Small intestine (tissue), 7 donors: ENCODE measurements at regions not wholly inside any gene's neighbourhood (a gene's known extent, or its start where the extent isn't known, plus 50 kb on each side); places are given as distances from the start of the nearest gene placed in this dataset.

ENCODE experiments used
- DNase-seq, 2 donors: peaks; one replicate each; pipeline versions ENCODE4 v3.0.0 to v3.0.0-alpha.2; 2013
- FAIRE-seq: peaks from 2 replicates; lab custom pipeline; 2012; peaks lifted over from hg19 to GRCh38; lab: Jason Lieb, UNC
- H3K27ac ChIP-seq, 3 donors: one replicate each; pipeline ENCODE4 v1.5.1; 2013; ENCODE audit warnings: low read length in 2 of 3, mild to moderate bottlenecking in 2 of 3, control low read depth in 1 of 3, inconsistent platforms in 1 of 3, low read depth in 1 of 3, moderate library complexity in 1 of 3
- H3K27me3 ChIP-seq, 3 donors: one replicate each; pipeline ENCODE4 v1.6.1; 2013; ENCODE audit warnings: low read length in 3 of 3, inconsistent platforms in 1 of 3; ENCODE audit not compliant: control insufficient read depth in 3 of 3, insufficient read depth in 3 of 3
- H3K36me3 ChIP-seq, 3 donors: one replicate each; pipeline ENCODE4 v1.6.1; 2013; ENCODE audit warnings: low read length in 3 of 3, inconsistent platforms in 1 of 3, low read depth in 1 of 3, mild to moderate bottlenecking in 1 of 3, moderate library complexity in 1 of 3; ENCODE audit not compliant: control insufficient read depth in 3 of 3, insufficient read depth in 2 of 3
- H3K4me1 ChIP-seq, 3 donors: one replicate each; pipeline ENCODE4 v1.6.1; 2013; ENCODE audit warnings: low read length in 2 of 3, inconsistent platforms in 1 of 3, low read depth in 1 of 3, mild to moderate bottlenecking in 1 of 3, moderate library complexity in 1 of 3; ENCODE audit not compliant: control insufficient read depth in 3 of 3, insufficient read depth in 2 of 3
- H3K4me3 ChIP-seq, 3 donors: one replicate each; pipeline ENCODE4 v1.5.1; 2013; ENCODE audit warnings: low read length in 3 of 3, control low read depth in 1 of 3, inconsistent platforms in 1 of 3, low read depth in 1 of 3, mild to moderate bottlenecking in 1 of 3, moderate library complexity in 1 of 3
- H3K9me3 ChIP-seq, 2 donors: one replicate each; pipeline ENCODE4 v1.6.1; 2013; ENCODE audit warnings: low read depth in 1 of 2, low read length in 1 of 2; ENCODE audit not compliant: control insufficient read depth in 2 of 2, insufficient read depth in 1 of 2
- WGBS, 3 donors: extraction: QIAGEN DNeasy Blood & Tissue Kit; methylation state at CpG; one replicate each; pipeline ENCODE4 v1.1.7; 2013; 5-methylcytosine and 5-hydroxymethylcytosine counted together
- donor health status: healthy with polysubstance abuse.
- donor health status: control.
- donor health status: control.
- donor health status: Bipolar disorder and iron deficiency.
- donor health status: healthy.

DNA sequence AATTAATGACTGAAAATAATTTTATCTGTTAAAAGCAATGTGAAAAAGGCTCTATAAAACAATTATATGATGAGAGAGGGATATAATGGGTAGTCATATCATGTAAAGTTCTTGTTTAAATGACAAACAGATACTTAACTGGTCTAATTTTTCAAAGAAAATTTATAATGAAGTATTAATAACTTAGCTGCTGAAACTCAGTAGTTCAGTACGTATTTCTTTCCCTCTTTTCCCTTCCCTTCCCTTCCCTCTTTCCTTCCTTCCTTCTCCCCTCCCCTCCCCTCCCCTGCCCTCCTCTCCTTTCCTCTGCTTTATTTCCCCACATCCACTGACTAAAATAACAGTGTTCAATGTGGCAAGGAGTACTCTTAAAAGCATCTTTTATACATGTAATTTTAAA lies 123.1 kb upstream of the PTGFR start:
- 35 to 81% (median 64%) methylated on average over 1 of the region's 1 CpG for WGBS, 3 donors

DNA sequence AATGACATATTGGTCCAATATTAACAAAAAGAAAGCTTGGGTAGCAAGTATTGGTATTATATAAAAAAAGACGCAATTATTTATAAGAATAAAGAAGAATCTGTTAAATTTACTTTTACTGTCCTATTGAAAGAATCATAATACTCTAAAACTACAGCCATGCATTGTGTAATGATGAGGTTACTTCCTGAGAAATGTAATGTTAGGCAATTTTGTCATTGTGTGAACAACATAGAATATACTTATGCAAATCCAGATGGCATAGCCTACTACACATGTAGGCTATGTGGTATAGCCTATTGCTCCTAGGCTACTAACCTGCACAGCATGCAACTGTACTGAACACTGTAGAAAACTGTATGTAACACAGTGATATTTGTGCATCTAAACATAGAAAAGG lies 121.2 kb upstream of the PTGFR start:
- Histone ChIP-seq H3K4me1 (no peaks in the 10 kb centered on the region), H3K4me3 (no peak overlapping the region), H3K27me3 (no peaks in the 10 kb centered on the region), H3K36me3 (no peaks in the 10 kb centered on the region), H3K27ac (no peak overlapping the region), H3K9me3 (no peaks in the 10 kb centered on the region)
- 91 to 94% (median 93%) methylated on average over 1 of the region's 1 CpG for WGBS, 3 donors
- FAIRE-seq = no peak
- no peak for DNase-seq

More for the DNA sequence above, 123.1 kb upstream of the PTGFR start:
- DNase-seq (no peak), FAIRE-seq (no peak)
- H3K9me3 ChIP-seq = no peaks in the 10 kb centered on the region
- no peaks in the 10 kb centered on the region for H3K4me1 ChIP-seq
- no peaks in the 10 kb centered on the region for H3K36me3 ChIP-seq
- H3K27ac ChIP-seq = no peak overlapping the region
- no peaks in the 10 kb centered on the region for H3K27me3 ChIP-seq
- no peak overlapping the region for H3K4me3 ChIP-seq

DNA sequence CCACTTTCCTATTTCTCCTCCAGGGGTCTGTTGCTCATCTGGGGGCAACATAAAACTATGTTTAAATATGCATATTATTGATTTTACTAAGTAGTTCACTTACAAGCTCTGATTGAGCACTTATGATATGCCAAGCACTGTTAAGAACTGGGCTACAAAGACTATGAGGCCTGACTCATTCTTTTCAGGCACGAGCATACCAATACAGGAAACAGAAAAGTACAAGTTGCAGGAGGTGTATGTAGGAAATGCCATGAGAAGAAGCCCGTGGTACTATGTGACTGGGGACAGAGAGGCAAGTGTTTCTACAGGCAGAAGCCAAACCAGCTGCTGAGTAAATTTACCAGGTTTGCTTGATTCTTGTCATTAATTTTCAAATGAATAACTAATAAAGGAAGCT lies 120.4 kb upstream of the PTGFR start:
- H3K36me3 ChIP-seq = no peaks in the 10 kb centered on the region
- FAIRE-seq (no peak), DNase-seq (no peak)
- H3K27ac ChIP-seq = no peak overlapping the region
- no peak overlapping the region for H3K4me3 ChIP-seq
- no peaks in the 10 kb centered on the region for H3K4me1 ChIP-seq
- 35 to 43% (median 35%) methylated on average over 2 of the region's 2 CpGs for WGBS, 3 donors
- no peaks in the 10 kb centered on the region for H3K9me3 ChIP-seq
- H3K27me3 ChIP-seq = no peaks in the 10 kb centered on the region

DNA sequence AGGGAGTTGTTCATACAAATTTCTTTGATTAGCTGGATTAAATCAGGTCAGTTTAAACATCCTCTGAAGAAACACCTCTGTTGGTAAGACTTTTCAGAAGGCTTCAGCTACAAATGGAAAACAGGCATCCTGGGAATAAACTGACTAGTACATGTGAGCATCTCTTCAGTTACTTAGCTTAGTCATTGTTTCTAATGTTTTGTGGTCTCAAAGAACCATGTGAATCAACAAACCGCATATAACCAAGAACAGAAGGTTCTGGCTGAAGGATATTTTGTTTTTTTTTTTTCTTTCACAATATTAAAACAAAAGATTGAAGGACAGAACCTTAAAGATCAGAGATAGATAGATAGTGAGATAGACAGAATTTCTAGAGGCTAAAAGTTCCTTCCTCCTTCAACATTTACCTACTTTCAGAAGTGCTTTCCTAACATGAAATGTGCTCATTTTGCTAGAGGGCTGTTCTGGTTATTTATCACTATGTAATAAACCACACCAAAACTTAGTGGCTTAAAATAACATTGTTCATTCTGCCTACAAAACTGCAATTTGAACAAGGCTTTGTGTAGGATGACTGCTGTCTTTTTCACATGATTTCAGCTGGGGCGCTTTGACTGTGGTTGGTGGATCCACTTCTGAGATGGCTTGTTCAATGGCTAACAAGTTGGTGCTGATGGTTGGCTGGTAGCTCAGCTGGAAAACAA lies 119.8 kb upstream of the PTGFR start:
- no peaks in the 10 kb centered on the region for H3K36me3 ChIP-seq
- H3K27ac ChIP-seq = no peak overlapping the region
- no peaks in the 10 kb centered on the region for H3K4me1 ChIP-seq
- no peak for FAIRE-seq
- no peaks in the 10 kb centered on the region for H3K27me3 ChIP-seq
- no peaks in the 10 kb centered on the region for H3K9me3 ChIP-seq
- 65 to 85% (median 82%) methylated on average over 2 of the region's 2 CpGs for WGBS, 3 donors
- no peak overlapping the region for H3K4me3 ChIP-seq
- no peak for DNase-seq

DNA sequence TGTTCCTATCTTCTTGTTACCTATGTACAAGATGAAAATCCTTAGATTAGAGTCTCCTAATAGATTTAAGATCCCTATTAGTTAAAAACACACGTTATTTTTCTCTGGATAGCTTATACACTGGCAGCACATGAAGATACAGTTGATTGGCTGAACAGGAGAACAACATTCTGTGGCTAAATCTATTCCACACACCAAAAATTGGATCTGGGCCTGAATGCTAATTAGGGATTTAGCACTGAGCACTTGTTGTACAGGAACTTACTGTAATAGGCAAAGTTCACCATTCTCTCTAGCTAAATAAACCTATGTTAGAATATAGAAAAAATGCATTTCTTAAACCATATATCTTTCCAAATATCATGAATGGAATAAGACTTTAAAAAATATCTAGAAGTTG lies 117.1 kb upstream of the PTGFR start:
- H3K9me3 ChIP-seq = no peaks in the 10 kb centered on the region
- H3K36me3 ChIP-seq = no peaks in the 10 kb centered on the region
- FAIRE-seq (no peak), DNase-seq (no peak)
- peaks cover 0 to 3% (median 0%) of the 10 kb centered on the region in 3 donors for H3K27me3 ChIP-seq
- H3K27ac ChIP-seq = no peak overlapping the region
- WGBS, 3 donors = 24 to 59% (median 32%) methylated on average over 1 of the region's 1 CpG
- H3K4me3 ChIP-seq = no peak overlapping the region
- H3K4me1 ChIP-seq = no peaks in the 10 kb centered on the region

DNA sequence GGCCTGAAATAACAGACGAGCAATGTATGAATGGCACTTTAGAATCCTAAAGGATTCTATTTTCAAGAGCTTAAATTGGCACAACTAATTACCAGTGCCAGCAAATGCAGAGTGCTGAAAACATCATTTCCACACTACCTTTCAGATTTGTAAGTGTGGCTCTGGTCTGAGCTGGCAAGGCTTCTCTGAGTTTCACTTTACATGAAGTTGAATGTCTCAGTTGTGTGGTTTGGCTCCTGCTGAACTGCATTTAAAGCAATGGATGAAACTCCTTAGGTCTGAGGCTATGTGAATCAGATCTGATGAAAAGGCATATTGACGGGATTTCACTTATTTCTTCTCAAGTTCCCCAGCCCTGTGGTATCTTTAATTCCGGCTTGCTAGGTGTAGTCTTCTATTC lies 114.8 kb upstream of the PTGFR start:
- 74 to 84% (median 75%) methylated on average over 3 of the region's 3 CpGs for WGBS, 3 donors
- no peak overlapping the region for H3K4me3 ChIP-seq
- H3K36me3 ChIP-seq = no peaks in the 10 kb centered on the region
- H3K27ac ChIP-seq = no peak overlapping the region
- FAIRE-seq = no peak
- H3K9me3 ChIP-seq = no peaks in the 10 kb centered on the region
- no peak for DNase-seq
- peaks cover 0 to 3% (median 0%) of the 10 kb centered on the region in 3 donors for H3K27me3 ChIP-seq
- H3K4me1 ChIP-seq = no peaks in the 10 kb centered on the region

DNA sequence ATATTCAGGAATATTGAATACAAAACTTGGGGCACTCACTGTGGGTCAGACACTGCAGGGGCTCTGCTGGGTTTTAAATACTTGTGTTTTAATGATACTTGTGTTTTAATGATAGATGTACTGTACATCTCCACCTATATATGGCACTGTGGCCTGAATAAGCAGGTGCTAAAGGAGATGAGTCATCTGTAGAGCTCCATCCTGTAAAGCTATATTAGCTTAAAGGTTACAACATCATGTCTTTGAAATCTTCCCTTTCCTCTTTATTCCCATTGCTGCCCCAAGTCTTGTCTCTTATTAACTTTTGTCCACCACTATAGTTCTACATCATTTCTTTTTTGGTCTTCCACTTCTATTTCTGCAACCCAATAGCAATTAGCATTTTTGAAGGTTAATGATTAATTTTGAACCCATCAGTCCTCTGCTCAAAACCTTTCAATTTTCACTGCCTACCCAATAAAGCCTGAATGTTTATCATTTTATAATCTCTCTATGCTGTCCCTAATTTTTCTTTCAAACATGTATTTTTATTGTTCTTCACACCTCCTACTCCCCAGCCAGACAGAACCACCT lies 113.3 kb upstream of the PTGFR start:
- FAIRE-seq = no peak
- no peak for DNase-seq
- no peaks in the 10 kb centered on the region for H3K4me1 ChIP-seq

DNA sequence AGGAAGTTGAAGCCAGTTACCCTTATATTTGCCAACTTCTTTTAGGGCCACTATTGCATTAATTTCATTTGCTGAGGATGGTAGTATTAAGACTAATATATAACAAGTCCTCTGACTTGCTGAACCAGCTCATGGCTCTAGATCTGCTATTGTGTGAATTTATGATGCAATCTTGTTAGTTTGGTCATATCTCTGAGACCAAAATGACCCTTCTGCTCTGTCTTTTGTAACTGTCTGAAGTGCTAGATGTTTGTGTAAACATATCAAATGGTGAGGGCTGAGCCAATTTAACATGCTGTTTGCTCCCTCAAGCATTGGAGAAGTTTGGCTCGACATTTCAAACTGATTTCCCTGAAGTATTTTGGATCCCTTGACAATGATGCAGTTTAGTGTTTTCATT lies 106.9 kb upstream of the PTGFR start:
- no peak overlapping the region for H3K4me3 ChIP-seq
- H3K9me3 ChIP-seq = no peaks in the 10 kb centered on the region
- H3K36me3 ChIP-seq = no peaks in the 10 kb centered on the region
- H3K27me3 ChIP-seq = no peaks in the 10 kb centered on the region
- 36 to 44% (median 43%) methylated on average over 1 of the region's 1 CpG for WGBS, 3 donors
- no peaks in the 10 kb centered on the region for H3K4me1 ChIP-seq
- no peak for FAIRE-seq
- no peak overlapping the region for H3K27ac ChIP-seq
- DNase-seq = no peak

More for the DNA sequence above, 113.3 kb upstream of the PTGFR start:
- H3K27ac ChIP-seq = no peak overlapping the region
- no peaks in the 10 kb centered on the region for H3K9me3 ChIP-seq
- no peaks in the 10 kb centered on the region for H3K36me3 ChIP-seq
- H3K4me3 ChIP-seq = no peak overlapping the region
- peaks cover 0 to 3% (median 0%) of the 10 kb centered on the region in 3 donors for H3K27me3 ChIP-seq
